Spleen (tissue), 11 donors: ENCODE measurements at regions not wholly inside any gene's neighbourhood (a gene's known extent, or its start where the extent isn't known, plus 50 kb on each side); places are given as distances from the start of the nearest gene placed in this dataset.

ENCODE experiments used
- DNase-seq: peaks from one replicate; pipeline ENCODE4 v3.0.0-alpha.2; 2020
- H3K27ac ChIP-seq, 8 donors: fragments of 200-600 bp; sonication (generic) in 7 of 8; 1 replicate in 4 of 8; 2 replicates in 4 of 8; pipeline versions ENCODE4 v1.5.0 to v1.8.0; 2016 to 2021; ENCODE audit warnings: inconsistent platforms in 4 of 8, mild to moderate bottlenecking in 4 of 8, moderate library complexity in 1 of 8
- H3K27me3 ChIP-seq, 7 donors: fragments of 200-600 bp; sonication (generic) in 6 of 7; replicated peaks in 1 of 7; 1 replicate in 4 of 7; 2 replicates in 3 of 7; pipeline versions ENCODE4 v1.5.0 to v1.8.0; 2016 to 2021; ENCODE audit warnings: inconsistent platforms in 3 of 7, mild to moderate bottlenecking in 1 of 7
- H3K36me3 ChIP-seq, 6 donors: fragments of 200-600 bp; sonication (generic) in 5 of 6; 1 replicate in 4 of 6; 2 replicates in 2 of 6; pipeline versions ENCODE4 v1.5.0 to v1.8.0; 2016 to 2021; ENCODE audit warnings: inconsistent platforms in 2 of 6
- H3K4me1 ChIP-seq, 6 donors: fragments of 200-600 bp; sonication (generic) in 5 of 6; 1 replicate in 3 of 6; 2 replicates in 3 of 6; pipeline versions ENCODE4 v1.5.0 to v1.8.0; 2016 to 2021; ENCODE audit warnings: inconsistent platforms in 3 of 6
- H3K4me3 ChIP-seq, 8 donors: fragments of 200-600 bp; sonication (generic) in 7 of 8; 1 replicate in 4 of 8; 2 replicates in 4 of 8; pipeline versions ENCODE4 v1.5.0 to v1.8.0; 2016 to 2021; ENCODE audit warnings: inconsistent platforms in 4 of 8, mild to moderate bottlenecking in 4 of 8, moderate library complexity in 2 of 8
- H3K9me3 ChIP-seq, 8 donors: fragments of 200-600 bp; sonication (generic) in 7 of 8; 1 replicate in 4 of 8; 2 replicates in 4 of 8; pipeline versions ENCODE4 v1.5.0 to v1.8.0; 2016 to 2021; ENCODE audit warnings: inconsistent platforms in 4 of 8
- POLR2A ChIP-seq, 3 donors: fragments of 450-650 bp; IDR thresholded peaks; one replicate each; pipeline ENCODE4 v1.5.1; 2017; ENCODE audit warnings: antibody characterized with exemption in 3 of 3, mild to moderate bottlenecking in 1 of 3
- POLR2AphosphoS5 ChIP-seq, 3 donors: sonication (generic); formaldehyde crosslinking; IDR thresholded peaks; one replicate each; pipeline ENCODE4 v1.5.1; 2017; ENCODE audit warnings: antibody characterized with exemption in 3 of 3
- WGBS, 5 donors: extraction: QIAGEN DNeasy Blood & Tissue Kit in 3 of 5; methylation state at CpG; one replicate each; pipeline versions ENCODE4 v1.1.5 to v1.1.7; 2013 to 2018; 5-methylcytosine and 5-hydroxymethylcytosine counted together
- intact Hi-C: fragments of 100-400 bp; cut with DNase I; formaldehyde crosslinking; loops from one replicate; pipeline ENCODE4 v1.15.0; 2023; ENCODE audit warnings: low total_unique reads
- TF ChIP-seq, protein P1 (sequence below), 11 experiments: fragments of 200-600 bp in 7 of 11; fragments of 450-650 bp in 4 of 11; sonication (generic) in 4 of 11; IDR thresholded peaks in 8 of 11; conservative IDR thresholded peaks in 3 of 11; 1 replicate in 7 of 11; 2 replicates in 4 of 11; pipeline versions ENCODE4 v1.4.0 to v1.8.0; 2016 to 2021; ENCODE audit warnings: antibody characterized with exemption in 11 of 11, inconsistent platforms in 4 of 11, mild to moderate bottlenecking in 1 of 11
- donor health status: healthy with polysubstance abuse.
- donor health status: DM: no; HTN: no; CAD: no; lungs with moderate emphysema.
- donor health status: DM: no; HTN: no; CAD: no.
- donor health status: Bipolar disorder and iron deficiency.
- donor health status: healthy.
- donor health status: DM: no; HTN: no; CAD: no.
- donor health status: DM: yes; HTN: yes; CAD: no.

DNA sequence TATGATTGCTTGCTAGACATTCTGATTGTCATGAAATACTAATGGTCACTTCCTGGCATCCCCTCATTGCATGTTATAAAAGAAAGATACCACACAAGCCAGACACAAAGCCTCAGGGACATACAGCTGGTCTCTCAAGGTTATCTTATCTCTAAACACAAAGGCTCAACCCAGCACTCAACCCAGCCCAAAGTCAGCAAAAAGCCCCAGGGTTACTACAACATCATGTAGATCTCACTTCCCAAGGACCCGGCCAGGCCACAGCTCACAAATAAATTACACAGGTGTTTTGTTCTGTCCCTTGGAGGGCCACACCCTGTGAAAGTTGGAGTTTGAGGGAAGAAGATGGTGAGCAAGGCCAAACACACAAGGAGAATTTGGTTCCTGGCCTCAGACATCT is 109.7 kb upstream of the BARHL2 start:
- intact Hi-C loops = no loop called here
- 50 to 78% (median 61%) methylated on average over 1 of the region's 1 CpG for WGBS, 5 donors
- Histone ChIP-seq H3K36me3 (no peaks in the 10 kb centered on the region), H3K27ac (peak overlapping the region in 3 of 8 donors; percentile 12 to 47 (median 16)), H3K27me3 (peaks cover 0 to 36% (median 2%) of the 10 kb centered on the region in 7 donors), H3K4me1 (no peaks in the 10 kb centered on the region), H3K9me3 (no peaks in the 10 kb centered on the region), H3K4me3 (no peak overlapping the region)
- TF ChIP-seq, protein P1, sequence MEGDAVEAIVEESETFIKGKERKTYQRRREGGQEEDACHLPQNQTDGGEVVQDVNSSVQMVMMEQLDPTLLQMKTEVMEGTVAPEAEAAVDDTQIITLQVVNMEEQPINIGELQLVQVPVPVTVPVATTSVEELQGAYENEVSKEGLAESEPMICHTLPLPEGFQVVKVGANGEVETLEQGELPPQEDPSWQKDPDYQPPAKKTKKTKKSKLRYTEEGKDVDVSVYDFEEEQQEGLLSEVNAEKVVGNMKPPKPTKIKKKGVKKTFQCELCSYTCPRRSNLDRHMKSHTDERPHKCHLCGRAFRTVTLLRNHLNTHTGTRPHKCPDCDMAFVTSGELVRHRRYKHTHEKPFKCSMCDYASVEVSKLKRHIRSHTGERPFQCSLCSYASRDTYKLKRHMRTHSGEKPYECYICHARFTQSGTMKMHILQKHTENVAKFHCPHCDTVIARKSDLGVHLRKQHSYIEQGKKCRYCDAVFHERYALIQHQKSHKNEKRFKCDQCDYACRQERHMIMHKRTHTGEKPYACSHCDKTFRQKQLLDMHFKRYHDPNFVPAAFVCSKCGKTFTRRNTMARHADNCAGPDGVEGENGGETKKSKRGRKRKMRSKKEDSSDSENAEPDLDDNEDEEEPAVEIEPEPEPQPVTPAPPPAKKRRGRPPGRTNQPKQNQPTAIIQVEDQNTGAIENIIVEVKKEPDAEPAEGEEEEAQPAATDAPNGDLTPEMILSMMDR (IDR thresholded peaks at IDR 0.05 in 8 of 11, conservative IDR thresholded peaks at IDR 0.05 in 3 of 11) = no peak
- TF ChIP-seq POLR2AphosphoS5 (IDR thresholded peaks at IDR 0.05) = peak in 1 of 3 donors; percentile 31
- DNase-seq = no peak

DNA sequence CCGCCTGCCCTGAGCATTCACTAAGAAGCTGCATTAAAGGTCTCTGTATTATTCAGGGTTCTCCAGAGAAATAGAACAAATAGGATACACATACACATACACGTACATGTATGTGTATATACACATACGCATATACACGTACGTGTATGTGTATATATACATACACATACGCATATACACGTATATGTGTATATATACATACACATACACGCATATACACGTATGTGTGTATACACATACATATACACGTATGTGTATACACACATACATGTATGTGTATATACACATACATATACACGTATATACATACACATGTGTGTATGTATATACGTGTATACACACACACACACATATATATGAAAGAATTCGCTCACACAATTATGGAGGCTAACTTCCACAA is 108.9 kb upstream of the BARHL2 start:
- no peaks in the 10 kb centered on the region for H3K36me3 ChIP-seq
- 79 to 89% (median 82%) methylated on average over 13 of the region's 13 CpGs for WGBS, 5 donors
- H3K27ac ChIP-seq = peak overlapping the region in 1 of 8 donors; percentile 47
- DNase-seq = no peak
- H3K9me3 ChIP-seq = no peaks in the 10 kb centered on the region
- no peak overlapping the region for H3K4me3 ChIP-seq
- TF ChIP-seq POLR2AphosphoS5 (IDR thresholded peaks at IDR 0.05) (no peak), POLR2A (IDR thresholded peaks at IDR 0.05) (no peak)
- TF ChIP-seq, protein P1 (IDR thresholded peaks at IDR 0.05 in 8 of 11, conservative IDR thresholded peaks at IDR 0.05 in 3 of 11) = no peak
- intact Hi-C loops = no loop called here
- peaks cover 0 to 30% (median 0%) of the 10 kb centered on the region in 7 donors for H3K27me3 ChIP-seq
- H3K4me1 ChIP-seq = no peaks in the 10 kb centered on the region

DNA sequence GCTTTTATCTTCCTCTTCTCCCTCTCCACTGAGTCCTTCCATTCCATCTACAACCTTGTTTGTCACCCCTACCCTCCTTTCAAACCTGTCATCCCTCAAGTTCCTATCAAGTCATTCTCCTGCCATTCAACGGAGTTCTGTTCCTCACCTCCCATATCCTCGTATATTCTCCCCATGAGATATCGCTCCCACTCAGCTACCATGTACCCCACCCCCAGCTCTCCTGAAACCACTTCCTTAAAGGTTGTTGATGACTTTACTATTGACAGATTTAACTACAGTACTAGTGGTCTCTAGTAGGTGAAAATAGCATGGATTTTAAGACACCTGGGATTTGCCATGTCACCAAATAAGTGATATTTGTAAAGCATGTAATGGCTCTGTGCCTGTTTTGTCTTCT is 107.4 kb upstream of the BARHL2 start:
- no peak for TF ChIP-seq POLR2AphosphoS5 (IDR thresholded peaks at IDR 0.05)
- TF ChIP-seq, protein P1 (IDR thresholded peaks at IDR 0.05 in 8 of 11, conservative IDR thresholded peaks at IDR 0.05 in 3 of 11) = no peak
- TF ChIP-seq POLR2A (IDR thresholded peaks at IDR 0.05) = no peak
- DNase-seq = no peak
- H3K9me3 ChIP-seq = no peaks in the 10 kb centered on the region
- peaks cover 0 to 18% (median 0%) of the 10 kb centered on the region in 7 donors for H3K27me3 ChIP-seq
- 77 to 92% (median 80%) methylated on average over 3 of the region's 3 CpGs for WGBS, 5 donors
- H3K36me3 ChIP-seq = no peaks in the 10 kb centered on the region
- no peaks in the 10 kb centered on the region for H3K4me1 ChIP-seq
- intact Hi-C loops = no loop called here
- no peak overlapping the region for H3K27ac ChIP-seq
- no peak overlapping the region for H3K4me3 ChIP-seq

DNA sequence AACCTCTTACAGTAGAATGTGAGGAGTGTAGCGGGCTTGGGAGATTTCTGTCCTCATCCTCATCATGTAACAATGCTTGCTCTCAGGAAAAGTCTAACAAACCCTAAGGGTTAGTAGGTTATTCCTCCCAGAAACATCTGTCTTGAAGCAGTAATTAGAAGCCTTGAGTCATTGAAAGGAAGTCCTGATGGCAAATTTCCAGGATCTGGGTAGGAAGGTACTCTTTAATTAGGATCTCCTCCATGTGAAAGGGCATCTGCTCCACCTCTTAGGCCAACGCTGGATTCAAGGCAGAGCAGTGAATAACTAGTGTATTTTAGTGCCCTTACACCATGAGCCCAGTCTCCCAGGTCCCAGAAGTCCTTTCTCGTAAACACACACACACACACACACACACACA is 106.6 kb upstream of the BARHL2 start:
- Histone ChIP-seq H3K4me1 (no peaks in the 10 kb centered on the region), H3K27ac (no peak overlapping the region), H3K9me3 (no peaks in the 10 kb centered on the region), H3K4me3 (no peak overlapping the region), H3K36me3 (no peaks in the 10 kb centered on the region), H3K27me3 (peaks cover 0 to 9% (median 0%) of the 10 kb centered on the region in 7 donors)
- intact Hi-C loops = no loop called here
- no peak for DNase-seq
- TF ChIP-seq POLR2AphosphoS5 (IDR thresholded peaks at IDR 0.05) = no peak
- TF ChIP-seq, protein P1 (IDR thresholded peaks at IDR 0.05 in 8 of 11, conservative IDR thresholded peaks at IDR 0.05 in 3 of 11) = no peak
- TF ChIP-seq POLR2A (IDR thresholded peaks at IDR 0.05) = no peak
- WGBS, 5 donors = 67 to 82% (median 81%) methylated on average over 3 of the region's 3 CpGs
